HepG2 (cell line): ENCODE measurements at regions not wholly inside any gene's neighbourhood (a gene's known extent, or its start where the extent isn't known, plus 50 kb on each side); places are given as distances from the start of the nearest gene placed in this dataset.

Experiments
- ATAC-seq: fragments of 200-7000 bp; cut with Tn5 transposase; 3 replicates; pipeline ENCODE4 v1.9.1; 2020; ENCODE audit warnings: mild to moderate bottlenecking, moderate library complexity
- BruUV-seq: library from RNA; stranded (reverse); fragments of 400-500 nt; replicated peaks from 2 replicates; lab custom pipeline; 2021; lab: Mats Ljungman, UMichigan
- CTCF ChIA-PET: fragments of 300-600 bp; formaldehyde crosslinking; extraction: SDS; loops from one replicate; lab custom pipeline; 2021; ENCODE audit warnings: low total read pairs, inconsistent platforms, low intra/inter-chr PET ratio; lab: Yijun Ruan, JAX
- POLR2A ChIA-PET: fragments of 350-600 bp; sonication (Branson Sonifier 250); formaldehyde crosslinking; loops from one replicate; lab custom pipeline; 2020; ENCODE audit warnings: antibody characterized with exemption, inconsistent platforms; lab: Yijun Ruan, JAX
- DNase-seq: peaks from one replicate; pipeline ENCODE4 v3.0.0-alpha.2; 2015; ENCODE audit warnings: low spot score
- FAIRE-seq: peaks from 3 replicates; lab custom pipeline; 2011; peaks lifted over from hg19 to GRCh38; lab: Jason Lieb, UNC
- H2AFZ ChIP-seq: one replicate; pipeline ENCODE4 v1.6.1; 2011; ENCODE audit warnings: low read length, inconsistent platforms
- H3K27ac ChIP-seq: fragments of 300-600 bp; 3 replicates; pipeline ENCODE4 v1.8.0; 2011; ENCODE audit warnings: mixed run types, mild to moderate bottlenecking, mixed read lengths, low read length, inconsistent platforms; ENCODE audit not compliant: insufficient read depth; ENCODE audit errors: extremely low read length
- H3K27me3 ChIP-seq, 2 experiments: fragments of 200-600 bp in 1 of 2; 2 replicates in 1 of 2; 3 replicates in 1 of 2; pipeline versions ENCODE4 v1.6.0 to v1.8.0; 2011; ENCODE audit warnings: low read length in 2 of 2, mild to moderate bottlenecking in 2 of 2, moderate library complexity in 2 of 2, inconsistent platforms in 1 of 2; ENCODE audit not compliant: insufficient read depth in 2 of 2, control insufficient read depth in 1 of 2
- H3K36me3 ChIP-seq, 2 experiments: fragments of 200-600 bp in 1 of 2; replicated peaks in 1 of 2; 2 replicates in 1 of 2; 3 replicates in 1 of 2; pipeline versions ENCODE4 v1.5.1 to v1.8.0; 2011; ENCODE audit warnings: low read length in 2 of 2, inconsistent platforms in 1 of 2; ENCODE audit not compliant: insufficient read depth in 2 of 2, control insufficient read depth in 1 of 2
- H3K4me1 ChIP-seq: 2 replicates; pipeline ENCODE4 v1.5.1; 2012; ENCODE audit warnings: low read length, inconsistent platforms; ENCODE audit not compliant: insufficient read depth
- H3K4me2 ChIP-seq: 2 replicates; pipeline ENCODE4 v1.6.0; 2011; ENCODE audit warnings: low read depth, low read length, inconsistent platforms
- H3K4me3 ChIP-seq, 3 experiments: fragments of 200-600 bp in 1 of 3; sonication (generic), shearing (Covaris generic) in 1 of 3; replicated peaks in 1 of 3; 2 replicates each; pipeline ENCODE4 v1.5.1; 2011 to 2016; ENCODE audit warnings: low read length in 3 of 3, inconsistent platforms in 2 of 3, low read depth in 2 of 3, mild to moderate bottlenecking in 2 of 3, control low read depth in 1 of 3, mixed read lengths in 1 of 3; ENCODE audit not compliant: insufficient read depth in 1 of 3
- H3K79me2 ChIP-seq: one replicate; pipeline ENCODE4 v1.6.1; 2011; ENCODE audit warnings: low read length, inconsistent platforms; ENCODE audit not compliant: insufficient read depth
- H3K9ac ChIP-seq: 2 replicates; pipeline ENCODE4 v1.6.0; 2011; ENCODE audit warnings: mild to moderate bottlenecking, low read depth, low read length, inconsistent platforms; ENCODE audit not compliant: insufficient read depth
- H3K9me3 ChIP-seq: 2 replicates; pipeline ENCODE4 v1.5.1; 2012; ENCODE audit warnings: mild to moderate bottlenecking, low read length
- H4K20me1 ChIP-seq: 2 replicates; pipeline ENCODE4 v1.6.0; 2011; ENCODE audit warnings: inconsistent platforms, mild to moderate bottlenecking, low read length, moderate library complexity; ENCODE audit not compliant: insufficient read depth
- EEA1 ChIP-seq: sonication (generic); formaldehyde crosslinking; IDR thresholded peaks from 2 replicates; pipeline ENCODE4 v1.5.1; 2020; ENCODE audit warnings: mild to moderate bottlenecking, missing genetic modification reagents, borderline replicate concordance
- NFIC ChIP-seq: IDR thresholded peaks from 2 replicates; pipeline ENCODE4 v1.6.1; 2012; ENCODE audit warnings: mild to moderate bottlenecking, low read length, inconsistent platforms
- PHF21A ChIP-seq: sonication (generic); formaldehyde crosslinking; IDR thresholded peaks from 2 replicates; pipeline ENCODE4 v1.5.0; 2020; ENCODE audit warnings: mild to moderate bottlenecking, missing genetic modification reagents
- RNF219 ChIP-seq: sonication (generic); formaldehyde crosslinking; IDR thresholded peaks from 2 replicates; pipeline ENCODE4 v1.5.0; 2020; ENCODE audit warnings: mild to moderate bottlenecking, missing genetic modification reagents
- SRF ChIP-seq: IDR thresholded peaks from 2 replicates; pipeline ENCODE4 v1.6.1; 2011; ENCODE audit warnings: mild to moderate bottlenecking, low read depth, low read length, moderate library complexity
- ZBTB1 ChIP-seq: sonication (generic); formaldehyde crosslinking; IDR thresholded peaks from 2 replicates; pipeline ENCODE4 v1.4.0; 2020; ENCODE audit warnings: missing genetic modification reagents, borderline replicate concordance
- ZC3H13 ChIP-seq: sonication (generic); formaldehyde crosslinking; IDR thresholded peaks from 2 replicates; pipeline ENCODE4 v1.8.1; 2023; ENCODE audit warnings: mild to moderate bottlenecking, missing genetic modification reagents, moderate library complexity
- ZNF503 ChIP-seq: sonication (generic); formaldehyde crosslinking; IDR thresholded peaks from 2 replicates; pipeline ENCODE4 v1.4.0; 2020; ENCODE audit warnings: missing genetic modification reagents
- WGBS: methylation state at CpG from one replicate; pipeline ENCODE4 v1.1.6; 2017; ENCODE audit warnings: low lambda C conversion rate; 5-methylcytosine and 5-hydroxymethylcytosine counted together
- in situ Hi-C: cut with HindIII; loops from 2 replicates; pipeline ENCODE4 v1.10.0; 2017; ENCODE audit warnings: low pct_unique_long_range_greater_than_20kb; ENCODE audit not compliant: extremely low pct_ligation_motif_present
- intact Hi-C: fragments of 100-400 bp; cut with micrococcal nuclease; formaldehyde crosslinking; loops from one replicate; pipeline ENCODE4 v1.10.0; 2022; ENCODE audit not compliant: unreplicated experiment

GRCh38 chr14:85190251-85190650 lies 339.7 kb upstream of the FLRT2 start:
- Histone ChIP-seq H3K36me3 (no peaks in the 10 kb centered on the region), H3K27me3 (no peaks in the 10 kb centered on the region)
- 13% methylated on average over 5 of the region's 5 CpGs for WGBS
- DNase-seq: no peak
- no peak for TF ChIP-seq ZC3H13
- no peak for TF ChIP-seq NFIC
- TF ChIP-seq EEA1 (CRISPR knock-in tag): no peak
- TF ChIP-seq ZNF503 (CRISPR knock-in tag): no peak
- TF ChIP-seq PHF21A (CRISPR knock-in tag): no peak
- TF ChIP-seq SRF: no peak
- no peak for TF ChIP-seq RNF219
- TF ChIP-seq ZBTB1 (CRISPR knock-in tag): no peak
- TF ChIP-seq, all 625 proteins: peak for 0
- intact Hi-C loops: loop anchor here (10.0 kb wide), 1 partner anchor 335 kb away; no protein-coding TSS in a partner anchor
- Histone ChIP-seq H3K27ac (no peak overlapping the region), H2AFZ (no peak overlapping the region), H4K20me1 (no peaks in the 10 kb centered on the region), H3K79me2 (no peaks in the 10 kb centered on the region), H3K9ac (no peak overlapping the region), H3K4me2 (no peak overlapping the region), H3K4me1 (no peaks in the 10 kb centered on the region), H3K9me3 (peaks cover 77% of the 10 kb centered on the region), H3K4me3 (no peak overlapping the region)
- BruUV-seq: no TSS peak
- in situ Hi-C loops: no loop called here
- ChIA-PET POLR2A (no interaction called here), CTCF (no interaction called here)
- FAIRE-seq (no peak), ATAC-seq (no peak)
